ENCODE measurements at regions not wholly inside any gene's neighbourhood (a gene's known extent, or its start where the extent isn't known, plus 50 kb on each side); places are given as distances from the start of the nearest gene placed in this dataset.

DNA sequence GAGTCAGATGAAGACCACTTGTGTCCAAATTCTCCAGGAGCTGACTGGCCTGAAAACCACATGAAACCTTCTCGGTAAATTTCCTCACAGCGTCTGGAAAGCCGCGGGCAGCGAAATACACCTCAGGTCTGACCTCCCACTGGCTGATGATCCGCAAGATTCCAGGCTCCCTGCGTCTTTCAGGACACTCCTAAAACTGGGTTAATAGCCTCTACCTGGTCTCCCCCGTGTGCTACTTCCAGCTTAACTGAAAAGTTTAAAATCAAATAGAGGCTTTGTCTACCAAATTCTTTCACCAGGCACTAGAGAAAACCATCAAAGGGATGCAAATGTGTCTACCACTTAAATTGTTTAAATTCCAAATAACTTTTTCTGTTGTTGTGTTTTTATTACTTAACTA lies 312.6 kb downstream of the DRD1 start (continued):
- TF ChIP-seq GLIS3 (CRISPR knock-in tag; IDR thresholded peaks at IDR 0.05) (no peak), TOX (CRISPR knock-in tag; IDR thresholded peaks at IDR 0.05; ENCODE audit: borderline replicate concordance) (no peak), PPARA (CRISPR knock-in tag; IDR thresholded peaks at IDR 0.05; ENCODE audit: borderline replicate concordance) (no peak), ZNF8 (CRISPR knock-in tag; IDR thresholded peaks at IDR 0.05) (no peak), BACH2 (CRISPR knock-in tag; IDR thresholded peaks at IDR 0.05; ENCODE audit: borderline replicate concordance) (no peak), ZFP3 (CRISPR knock-in tag; IDR thresholded peaks at IDR 0.05) (no peak)
- TF ChIP-seq, protein P1, sequence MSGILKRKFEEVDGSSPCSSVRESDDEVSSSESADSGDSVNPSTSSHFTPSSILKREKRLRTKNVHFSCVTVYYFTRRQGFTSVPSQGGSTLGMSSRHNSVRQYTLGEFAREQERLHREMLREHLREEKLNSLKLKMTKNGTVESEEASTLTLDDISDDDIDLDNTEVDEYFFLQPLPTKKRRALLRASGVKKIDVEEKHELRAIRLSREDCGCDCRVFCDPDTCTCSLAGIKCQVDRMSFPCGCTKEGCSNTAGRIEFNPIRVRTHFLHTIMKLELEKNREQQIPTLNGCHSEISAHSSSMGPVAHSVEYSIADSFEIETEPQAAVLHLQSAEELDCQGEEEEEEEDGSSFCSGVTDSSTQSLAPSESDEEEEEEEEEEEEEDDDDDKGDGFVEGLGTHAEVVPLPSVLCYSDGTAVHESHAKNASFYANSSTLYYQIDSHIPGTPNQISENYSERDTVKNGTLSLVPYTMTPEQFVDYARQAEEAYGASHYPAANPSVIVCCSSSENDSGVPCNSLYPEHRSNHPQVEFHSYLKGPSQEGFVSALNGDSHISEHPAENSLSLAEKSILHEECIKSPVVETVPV (CRISPR knock-in tag; IDR thresholded peaks at IDR 0.05) = no peak

DNA sequence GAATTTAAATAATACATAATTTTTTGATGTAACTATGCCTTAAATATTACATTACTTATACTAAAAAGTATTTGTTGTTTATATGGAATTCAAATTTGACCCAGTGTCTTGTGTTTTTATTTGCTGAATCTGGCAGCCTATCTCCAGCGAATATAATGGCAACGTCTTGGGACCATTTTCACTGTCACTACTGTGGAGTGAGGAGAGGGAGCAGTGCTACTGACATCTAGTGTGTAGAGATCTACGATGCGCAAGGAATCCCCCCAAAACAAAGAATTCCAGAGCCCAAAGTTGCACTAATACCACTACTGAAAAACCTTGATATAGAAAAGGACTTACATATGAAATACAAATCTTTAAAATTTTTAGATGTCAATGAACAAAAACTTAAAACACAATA lies 314.4 kb downstream of the DRD1 start:
- ATAC-seq = no peak
- TF ChIP-seq TOX (CRISPR knock-in tag; IDR thresholded peaks at IDR 0.05; ENCODE audit: borderline replicate concordance) (no peak), ZFP3 (CRISPR knock-in tag; IDR thresholded peaks at IDR 0.05) (no peak), GLIS3 (CRISPR knock-in tag; IDR thresholded peaks at IDR 0.05) (no peak), ZNF70 (CRISPR knock-in tag; IDR thresholded peaks at IDR 0.05) (no peak), ISL1 (CRISPR knock-in tag; IDR thresholded peaks at IDR 0.05) (no peak), CSDC2 (CRISPR knock-in tag; IDR thresholded peaks at IDR 0.05) (no peak), ZC3H10 (CRISPR knock-in tag; IDR thresholded peaks at IDR 0.05) (no peak), ZNF8 (CRISPR knock-in tag; IDR thresholded peaks at IDR 0.05) (no peak), BACH2 (CRISPR knock-in tag; IDR thresholded peaks at IDR 0.05; ENCODE audit: borderline replicate concordance) (no peak), ZFP30 (CRISPR knock-in tag; IDR thresholded peaks at IDR 0.05) (no peak), SNAI2 (CRISPR knock-in tag; IDR thresholded peaks at IDR 0.05) (no peak)
- TF ChIP-seq, protein P2, sequence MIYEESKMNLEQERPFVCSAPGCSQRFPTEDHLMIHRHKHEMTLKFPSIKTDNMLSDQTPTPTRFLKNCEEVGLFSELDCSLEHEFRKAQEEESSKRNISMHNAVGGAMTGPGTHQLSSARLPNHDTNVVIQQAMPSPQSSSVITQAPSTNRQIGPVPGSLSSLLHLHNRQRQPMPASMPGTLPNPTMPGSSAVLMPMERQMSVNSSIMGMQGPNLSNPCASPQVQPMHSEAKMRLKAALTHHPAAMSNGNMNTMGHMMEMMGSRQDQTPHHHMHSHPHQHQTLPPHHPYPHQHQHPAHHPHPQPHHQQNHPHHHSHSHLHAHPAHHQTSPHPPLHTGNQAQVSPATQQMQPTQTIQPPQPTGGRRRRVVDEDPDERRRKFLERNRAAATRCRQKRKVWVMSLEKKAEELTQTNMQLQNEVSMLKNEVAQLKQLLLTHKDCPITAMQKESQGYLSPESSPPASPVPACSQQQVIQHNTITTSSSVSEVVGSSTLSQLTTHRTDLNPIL (CRISPR knock-in tag; IDR thresholded peaks at IDR 0.05; ENCODE audit: low read depth) = no peak
- TF ChIP-seq, protein P3, sequence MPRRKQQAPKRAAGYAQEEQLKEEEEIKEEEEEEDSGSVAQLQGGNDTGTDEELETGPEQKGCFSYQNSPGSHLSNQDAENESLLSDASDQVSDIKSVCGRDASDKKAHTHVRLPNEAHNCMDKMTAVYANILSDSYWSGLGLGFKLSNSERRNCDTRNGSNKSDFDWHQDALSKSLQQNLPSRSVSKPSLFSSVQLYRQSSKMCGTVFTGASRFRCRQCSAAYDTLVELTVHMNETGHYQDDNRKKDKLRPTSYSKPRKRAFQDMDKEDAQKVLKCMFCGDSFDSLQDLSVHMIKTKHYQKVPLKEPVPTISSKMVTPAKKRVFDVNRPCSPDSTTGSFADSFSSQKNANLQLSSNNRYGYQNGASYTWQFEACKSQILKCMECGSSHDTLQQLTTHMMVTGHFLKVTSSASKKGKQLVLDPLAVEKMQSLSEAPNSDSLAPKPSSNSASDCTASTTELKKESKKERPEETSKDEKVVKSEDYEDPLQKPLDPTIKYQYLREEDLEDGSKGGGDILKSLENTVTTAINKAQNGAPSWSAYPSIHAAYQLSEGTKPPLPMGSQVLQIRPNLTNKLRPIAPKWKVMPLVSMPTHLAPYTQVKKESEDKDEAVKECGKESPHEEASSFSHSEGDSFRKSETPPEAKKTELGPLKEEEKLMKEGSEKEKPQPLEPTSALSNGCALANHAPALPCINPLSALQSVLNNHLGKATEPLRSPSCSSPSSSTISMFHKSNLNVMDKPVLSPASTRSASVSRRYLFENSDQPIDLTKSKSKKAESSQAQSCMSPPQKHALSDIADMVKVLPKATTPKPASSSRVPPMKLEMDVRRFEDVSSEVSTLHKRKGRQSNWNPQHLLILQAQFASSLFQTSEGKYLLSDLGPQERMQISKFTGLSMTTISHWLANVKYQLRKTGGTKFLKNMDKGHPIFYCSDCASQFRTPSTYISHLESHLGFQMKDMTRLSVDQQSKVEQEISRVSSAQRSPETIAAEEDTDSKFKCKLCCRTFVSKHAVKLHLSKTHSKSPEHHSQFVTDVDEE (CRISPR knock-in tag; IDR thresholded peaks at IDR 0.05) = no peak
- TF ChIP-seq, protein P4, sequence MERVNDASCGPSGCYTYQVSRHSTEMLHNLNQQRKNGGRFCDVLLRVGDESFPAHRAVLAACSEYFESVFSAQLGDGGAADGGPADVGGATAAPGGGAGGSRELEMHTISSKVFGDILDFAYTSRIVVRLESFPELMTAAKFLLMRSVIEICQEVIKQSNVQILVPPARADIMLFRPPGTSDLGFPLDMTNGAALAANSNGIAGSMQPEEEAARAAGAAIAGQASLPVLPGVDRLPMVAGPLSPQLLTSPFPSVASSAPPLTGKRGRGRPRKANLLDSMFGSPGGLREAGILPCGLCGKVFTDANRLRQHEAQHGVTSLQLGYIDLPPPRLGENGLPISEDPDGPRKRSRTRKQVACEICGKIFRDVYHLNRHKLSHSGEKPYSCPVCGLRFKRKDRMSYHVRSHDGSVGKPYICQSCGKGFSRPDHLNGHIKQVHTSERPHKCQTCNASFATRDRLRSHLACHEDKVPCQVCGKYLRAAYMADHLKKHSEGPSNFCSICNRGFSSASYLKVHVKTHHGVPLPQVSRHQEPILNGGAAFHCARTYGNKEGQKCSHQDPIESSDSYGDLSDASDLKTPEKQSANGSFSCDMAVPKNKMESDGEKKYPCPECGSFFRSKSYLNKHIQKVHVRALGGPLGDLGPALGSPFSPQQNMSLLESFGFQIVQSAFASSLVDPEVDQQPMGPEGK (CRISPR knock-in tag; IDR thresholded peaks at IDR 0.05; ENCODE audit: borderline replicate concordance) = no peak
- TF ChIP-seq, protein P5, sequence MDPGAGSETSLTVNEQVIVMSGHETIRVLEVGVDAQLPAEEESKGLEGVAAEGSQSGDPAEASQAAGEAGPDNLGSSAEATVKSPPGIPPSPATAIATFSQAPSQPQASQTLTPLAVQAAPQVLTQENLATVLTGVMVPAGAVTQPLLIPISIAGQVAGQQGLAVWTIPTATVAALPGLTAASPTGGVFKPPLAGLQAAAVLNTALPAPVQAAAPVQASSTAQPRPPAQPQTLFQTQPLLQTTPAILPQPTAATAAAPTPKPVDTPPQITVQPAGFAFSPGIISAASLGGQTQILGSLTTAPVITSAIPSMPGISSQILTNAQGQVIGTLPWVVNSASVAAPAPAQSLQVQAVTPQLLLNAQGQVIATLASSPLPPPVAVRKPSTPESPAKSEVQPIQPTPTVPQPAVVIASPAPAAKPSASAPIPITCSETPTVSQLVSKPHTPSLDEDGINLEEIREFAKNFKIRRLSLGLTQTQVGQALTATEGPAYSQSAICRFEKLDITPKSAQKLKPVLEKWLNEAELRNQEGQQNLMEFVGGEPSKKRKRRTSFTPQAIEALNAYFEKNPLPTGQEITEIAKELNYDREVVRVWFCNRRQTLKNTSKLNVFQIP (CRISPR knock-in tag; IDR thresholded peaks at IDR 0.05; ENCODE audit: borderline replicate concordance, low read depth) = no peak
- TF ChIP-seq, protein P1 (CRISPR knock-in tag; IDR thresholded peaks at IDR 0.05) = no peak

DNA sequence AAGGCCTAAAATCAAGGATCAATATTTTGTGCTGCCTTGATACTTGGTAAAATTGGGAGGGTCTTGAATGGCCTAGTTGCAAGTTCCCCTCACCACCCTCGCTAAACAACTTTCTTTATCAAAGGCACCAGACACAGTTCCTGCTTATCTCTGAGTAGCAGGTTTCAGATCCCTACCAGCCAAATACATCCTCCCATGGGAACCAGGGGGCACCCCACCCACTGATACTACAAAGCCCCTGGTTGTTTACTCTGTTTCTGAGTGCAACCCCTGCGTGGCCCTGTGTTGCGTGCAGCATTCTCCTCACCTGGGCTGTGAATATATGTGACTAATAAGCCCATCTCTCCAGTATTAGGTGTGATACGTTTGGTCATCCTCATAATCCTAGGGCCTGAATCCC lies 314.9 kb downstream of the DRD1 start:
- ATAC-seq = no peak
- TF ChIP-seq, protein P1 (CRISPR knock-in tag; IDR thresholded peaks at IDR 0.05) = no peak
- no peak for TF ChIP-seq ZNF8 (CRISPR knock-in tag; IDR thresholded peaks at IDR 0.05)
- no peak for TF ChIP-seq ZNF565 (CRISPR knock-in tag; conservative IDR thresholded peaks at IDR 0.05; ENCODE audit: low read depth)
- TF ChIP-seq ISL1 (CRISPR knock-in tag; IDR thresholded peaks at IDR 0.05) = no peak
- no peak for TF ChIP-seq GLIS3 (CRISPR knock-in tag; IDR thresholded peaks at IDR 0.05)
- TF ChIP-seq, protein P2 (CRISPR knock-in tag; IDR thresholded peaks at IDR 0.05; ENCODE audit: low read depth) = no peak
- no peak for TF ChIP-seq CSDC2 (CRISPR knock-in tag; IDR thresholded peaks at IDR 0.05)
